ENCODE measurements at regions not wholly inside any gene's neighbourhood (a gene's known extent, or its start where the extent isn't known, plus 50 kb on each side); places are given as distances from the start of the nearest gene placed in this dataset.
A peak's percentile ranks its signal among the peaks of the same experiment; 100 is the strongest.

GRCh38 chr6:14818422-14818884, 427.4 kb upstream of the JARID2 start:
- TF ChIP-seq CTCF (IDR thresholded peaks at IDR 0.05) (no peak), POLR2A (IDR thresholded peaks at IDR 0.05) (no peak), POLR2AphosphoS5 (IDR thresholded peaks at IDR 0.05) (peak in 1 of 3 donors; percentile 58)
